ENCODE measurements at regions not wholly inside any gene's neighbourhood (a gene's known extent, or its start where the extent isn't known, plus 50 kb on each side); places are given as distances from the start of the nearest gene placed in this dataset.

DNA sequence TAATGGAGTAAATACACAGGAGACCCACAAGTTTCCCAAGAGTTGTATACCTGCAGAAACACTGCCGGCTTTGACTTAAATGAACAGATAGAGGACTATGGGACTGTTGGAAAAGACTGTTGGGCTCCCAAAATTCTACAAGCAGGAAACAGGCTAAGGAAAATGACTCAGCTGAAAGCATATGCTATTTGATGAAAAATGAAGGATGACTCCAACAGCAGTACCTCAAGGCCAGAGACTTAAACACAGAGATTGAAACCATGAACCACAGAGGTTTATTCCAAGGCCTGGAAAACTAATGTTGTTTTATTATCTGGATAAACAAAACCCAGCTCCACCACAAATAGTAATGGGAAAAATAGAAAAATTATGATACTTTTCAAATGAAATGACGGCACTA, 187.7 kb downstream of the TNFSF18 start:
- no peak for DNase-seq (ENCODE audit: low read depth)
- TF ChIP-seq CTCF (conservative IDR thresholded peaks at IDR 0.05; ENCODE audit: low read depth, low read length): no peak
- no peak overlapping the region for H3K4me3 ChIP-seq (ENCODE audit: low read length)

- no peak for TF ChIP-seq CTCF (conservative IDR thresholded peaks at IDR 0.05; ENCODE audit: low read depth, low read length)
- H3K4me3 ChIP-seq (ENCODE audit: low read length): no peak overlapping the region
- DNase-seq (ENCODE audit: low read depth): no peak
Observed at GRCh38 chr1:172867216-172867818, 183.4 kb downstream of the TNFSF18 start.

- H3K4me3 ChIP-seq (ENCODE audit: low read length): no peak overlapping the region
- no peak for DNase-seq (ENCODE audit: low read depth)
- TF ChIP-seq CTCF (conservative IDR thresholded peaks at IDR 0.05; ENCODE audit: low read depth, low read length): no peak
Observed at GRCh38 chr1:172870901-172871606, 179.7 kb downstream of the TNFSF18 start.

GRCh38 chr1:172874950-172875349, 175.8 kb downstream of the TNFSF18 start:
- TF ChIP-seq CTCF (conservative IDR thresholded peaks at IDR 0.05; ENCODE audit: low read depth, low read length): no peak
- no peak overlapping the region for H3K4me3 ChIP-seq (ENCODE audit: low read length)
- DNase-seq (ENCODE audit: low read depth): no peak

GRCh38 chr1:172875892-172876291, 174.8 kb downstream of the TNFSF18 start:
- no peak for TF ChIP-seq CTCF (conservative IDR thresholded peaks at IDR 0.05; ENCODE audit: low read depth, low read length)

GRCh38 chr1:172882385-172882784, 168.4 kb downstream of the TNFSF18 start:
- H3K4me3 ChIP-seq (ENCODE audit: low read length): no peak overlapping the region
- no peak for DNase-seq (ENCODE audit: low read depth)
- no peak for TF ChIP-seq CTCF (conservative IDR thresholded peaks at IDR 0.05; ENCODE audit: low read depth, low read length)

More at GRCh38 chr1:172875892-172876291, 174.8 kb downstream of the TNFSF18 start:
- no peak for DNase-seq (ENCODE audit: low read depth)
- H3K4me3 ChIP-seq (ENCODE audit: low read length): no peak overlapping the region

All from retinal pigment epithelial cell (primary cell).